Hematopoietic multipotent progenitor cell treated with erythropoietin and hydrocortisone succinate and interleukin-3 and kit ligand, for 4 days (in vitro differentiated cells): ENCODE measurements at regions not wholly inside any gene's neighbourhood (a gene's known extent, or its start where the extent isn't known, plus 50 kb on each side); places are given as distances from the start of the nearest gene placed in this dataset.
"Not testable (repeated sequence)": the region's sequence is repeated elsewhere in the genome, so short reads cannot be mapped to it uniquely, and the experiment has no call there.

Source experiments
- DNase-seq: peaks from one replicate; pipeline ENCODE4 v3.0.0-alpha.2; 2015

DNA sequence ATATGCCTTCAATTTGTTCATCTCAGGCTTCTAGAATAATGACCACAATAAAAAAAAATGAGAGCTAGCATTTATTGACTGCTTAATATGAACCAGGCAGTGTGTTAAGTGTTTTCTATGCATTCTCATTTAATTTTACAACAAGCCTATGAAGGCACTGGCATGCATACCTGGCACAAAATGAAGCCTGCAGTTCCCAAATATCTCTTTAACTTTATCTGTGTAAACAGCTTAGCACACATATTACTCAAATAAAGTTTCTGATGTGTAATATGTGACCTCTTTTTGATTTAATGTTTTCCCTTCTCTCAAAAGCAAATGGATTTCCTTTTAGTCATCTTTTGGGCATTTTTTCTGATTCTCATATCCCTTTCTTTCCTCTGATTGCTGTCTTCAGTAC, 671.8 kb downstream of the PCDH7 start:
- no peak for DNase-seq

GRCh38 chr4:31392923-31393322, 672.8 kb downstream of the PCDH7 start:
- DNase-seq = no peak

DNA sequence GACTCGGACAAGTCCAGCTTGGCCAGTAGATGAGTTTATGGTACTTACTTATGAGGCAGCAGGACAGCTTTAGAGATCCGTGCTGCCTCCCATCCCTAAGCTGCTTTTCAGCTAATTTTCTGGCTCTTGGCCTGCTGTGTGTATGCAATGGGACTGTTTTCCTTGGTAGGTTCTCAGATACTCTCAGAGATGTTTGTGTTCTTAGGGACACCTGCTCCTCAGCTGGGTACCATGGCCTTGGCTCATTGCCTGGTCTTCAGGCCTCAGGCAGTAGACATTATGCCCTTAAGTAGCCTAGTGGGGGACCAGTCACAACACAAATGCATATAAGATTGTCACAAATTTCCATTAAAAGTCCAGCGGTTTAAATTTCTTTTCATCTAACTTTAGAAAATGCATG, 688.0 kb downstream of the PCDH7 start:
- DNase-seq = no peak

DNA sequence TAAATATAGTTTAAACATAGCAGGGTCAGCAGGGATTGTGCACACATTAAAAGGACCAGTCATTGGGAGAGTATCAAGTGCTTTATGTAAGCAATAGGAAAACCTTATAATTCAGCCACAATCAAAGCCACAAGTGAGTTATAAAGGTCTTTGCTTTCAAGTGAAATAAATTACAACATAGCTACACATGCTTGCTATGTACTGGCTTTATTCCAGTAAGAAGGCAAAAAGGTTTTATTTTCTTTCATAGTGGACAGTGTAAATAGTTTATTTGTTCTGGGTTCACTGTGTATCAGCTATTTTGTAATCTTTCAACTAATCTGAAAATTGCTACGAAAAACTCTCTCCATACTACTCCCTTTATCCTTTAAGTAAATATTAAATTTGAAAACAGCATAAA, 691.4 kb downstream of the PCDH7 start:
- DNase-seq = no peak

DNA sequence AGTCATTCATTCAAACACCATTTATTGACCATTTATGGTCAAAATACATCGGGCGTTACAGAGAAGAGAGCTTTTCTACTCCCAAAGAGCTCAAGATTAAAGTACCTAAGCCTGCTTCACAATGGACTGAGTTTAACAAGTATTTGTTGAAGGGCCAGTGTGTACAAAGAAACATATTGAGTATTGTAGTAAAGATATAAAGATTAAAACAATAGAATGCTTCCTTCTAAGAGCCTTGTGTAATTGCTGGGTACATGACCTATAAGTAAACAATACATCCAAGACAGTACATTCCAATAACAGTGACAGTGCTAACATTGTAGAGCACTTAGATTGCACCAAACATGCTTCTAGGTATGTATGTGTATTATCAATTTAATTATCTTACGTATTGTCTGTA, 695.5 kb downstream of the PCDH7 start:
- DNase-seq = no peak

DNA sequence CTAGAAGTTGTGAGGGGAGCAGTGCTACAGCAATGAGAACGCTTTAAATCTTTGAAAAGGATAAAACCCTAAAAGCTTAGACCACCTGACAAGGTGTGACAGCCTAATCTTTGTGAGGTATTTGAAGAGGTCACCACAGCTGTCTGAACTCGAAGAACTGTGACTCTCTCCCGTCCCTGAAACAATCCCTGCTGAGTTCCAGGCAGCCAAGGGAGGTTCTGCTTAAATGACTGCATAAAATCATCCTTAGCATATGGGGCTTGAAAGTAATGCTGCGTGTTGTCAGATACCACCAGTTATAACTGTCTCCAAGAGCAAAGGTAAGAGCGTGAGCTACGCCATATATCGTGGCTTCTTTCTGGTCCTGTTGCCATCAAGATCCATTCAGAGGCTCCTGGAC, 696.3 kb downstream of the PCDH7 start:
- no peak for DNase-seq

GRCh38 chr4:31417040-31417439, 696.9 kb downstream of the PCDH7 start:
- no peak for DNase-seq

- no peak for DNase-seq
Observed at GRCh38 chr4:31422006-31422405, 701.8 kb downstream of the PCDH7 start.

DNA sequence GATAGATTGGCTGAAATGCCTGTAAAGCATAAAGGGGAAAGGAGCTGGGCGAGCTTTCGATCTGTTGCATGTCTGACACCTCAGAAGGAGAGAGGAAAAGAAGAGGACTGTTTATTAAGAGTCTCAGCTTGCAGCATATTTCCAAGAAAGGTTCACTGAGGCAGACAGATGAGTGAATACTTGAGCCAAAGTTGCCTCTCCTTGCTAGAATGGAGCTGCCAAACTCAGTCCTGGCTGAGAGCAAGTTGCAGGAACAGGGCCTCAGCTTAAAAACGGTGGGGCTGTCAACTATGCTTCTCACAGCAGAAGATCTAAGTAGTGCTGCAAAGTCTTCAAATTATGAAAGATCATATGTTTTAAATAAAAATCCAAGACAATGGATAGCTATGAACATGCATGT, 707.5 kb downstream of the PCDH7 start:
- no peak for DNase-seq

GRCh38 chr4:31442236-31442635, 722.1 kb downstream of the PCDH7 start:
- DNase-seq = peak; percentile 0

GRCh38 chr4:31445526-31445925, 725.4 kb downstream of the PCDH7 start:
- no peak for DNase-seq

GRCh38 chr4:31455612-31456011, 735.4 kb downstream of the PCDH7 start:
- no peak for DNase-seq

GRCh38 chr4:31458813-31459212, 738.6 kb downstream of the PCDH7 start:
- no peak for DNase-seq

GRCh38 chr4:31461421-31461820, 741.3 kb downstream of the PCDH7 start:
- DNase-seq = no peak

GRCh38 chr4:31467781-31468180, 747.6 kb downstream of the PCDH7 start:
- DNase-seq = no peak

GRCh38 chr4:31474221-31474620, 754.1 kb downstream of the PCDH7 start:
- DNase-seq = no peak

- no peak for DNase-seq
Observed at GRCh38 chr4:31482691-31483090, 762.5 kb downstream of the PCDH7 start.

DNA sequence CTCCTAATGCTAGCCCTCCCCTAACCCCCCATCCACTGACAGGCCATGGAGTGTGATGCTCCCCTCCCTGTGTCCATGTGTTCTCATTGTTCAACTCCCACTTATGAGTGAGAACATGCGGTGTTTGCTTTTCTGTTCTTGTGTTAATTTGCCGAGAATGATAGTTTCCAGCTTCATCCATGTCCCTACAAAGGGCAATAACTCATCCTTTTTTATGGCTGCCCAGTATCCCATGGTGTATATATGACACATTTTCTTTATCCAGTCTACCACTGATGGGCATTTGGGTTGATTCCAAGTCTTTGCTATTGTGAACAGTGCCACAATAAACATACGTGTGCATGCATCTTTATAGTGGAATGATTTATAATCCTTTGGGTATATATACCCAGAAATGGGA, 779.0 kb downstream of the PCDH7 start:
- DNase-seq = not testable (repeated sequence)

DNA sequence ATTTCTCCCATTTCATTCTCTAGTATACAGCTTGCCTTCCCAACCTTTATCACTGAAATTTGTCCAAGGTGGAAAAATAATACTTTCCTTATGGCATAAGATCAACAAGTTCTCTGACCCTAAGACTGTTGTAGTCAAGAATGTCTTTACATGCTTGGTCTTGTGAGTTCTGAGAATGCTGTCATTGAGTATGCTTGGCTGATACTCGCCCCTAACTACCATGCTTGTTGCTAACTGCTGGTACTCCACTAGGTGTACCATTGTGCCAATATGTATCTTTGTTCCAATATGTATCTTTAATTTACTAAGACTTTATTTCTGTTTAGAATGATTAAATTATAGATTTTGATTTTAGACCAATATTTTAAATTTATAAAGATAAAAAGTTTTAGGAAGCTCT, 796.4 kb downstream of the PCDH7 start:
- no peak for DNase-seq

DNA sequence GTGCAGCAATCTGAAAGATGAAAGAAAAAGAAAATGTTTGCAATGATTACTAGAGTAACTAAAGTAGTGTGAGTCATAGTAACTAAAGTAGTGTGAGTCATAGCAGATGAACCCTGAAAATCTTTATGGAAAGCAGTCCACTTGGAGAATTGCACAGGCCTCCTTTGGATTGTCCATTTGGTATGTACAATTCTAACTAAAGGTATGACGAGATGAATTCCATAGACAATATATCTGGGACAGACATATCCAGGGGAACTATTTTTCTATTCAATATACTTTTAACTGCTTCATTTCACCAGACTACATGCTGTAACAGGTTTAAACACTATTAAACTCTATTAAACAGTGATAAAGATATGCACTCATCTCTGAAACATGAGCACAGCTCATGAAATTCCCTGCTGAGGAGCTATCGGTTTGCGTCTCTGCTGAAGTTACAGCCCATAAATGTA, 798.7 kb downstream of the PCDH7 start:
- no peak for DNase-seq

DNA sequence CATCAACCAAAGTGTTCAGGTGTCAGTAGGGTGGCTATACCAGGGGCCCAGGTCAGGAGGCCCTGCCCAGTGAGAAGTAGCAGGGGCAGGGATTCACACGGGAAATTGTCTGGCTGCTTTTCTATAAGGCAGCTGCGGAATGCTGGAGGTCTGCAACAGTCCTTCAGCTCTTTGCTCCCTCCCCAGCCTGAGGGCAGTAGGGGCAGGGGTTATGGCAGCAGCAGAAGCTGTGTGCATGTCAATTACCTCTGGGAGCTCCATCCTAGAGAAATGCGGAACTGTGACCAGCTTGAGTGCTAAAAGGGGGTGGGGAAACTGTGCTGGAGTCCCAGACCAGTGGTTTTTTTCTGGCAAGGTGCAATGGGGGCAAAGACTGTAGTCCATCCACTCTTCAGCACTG, 810.4 kb downstream of the PCDH7 start:
- no peak for DNase-seq

GRCh38 chr4:31538877-31539276, 818.7 kb downstream of the PCDH7 start:
- DNase-seq = peak; percentile 0

GRCh38 chr4:31539284-31540069, 819.3 kb downstream of the PCDH7 start:
- DNase-seq = no peak

DNA sequence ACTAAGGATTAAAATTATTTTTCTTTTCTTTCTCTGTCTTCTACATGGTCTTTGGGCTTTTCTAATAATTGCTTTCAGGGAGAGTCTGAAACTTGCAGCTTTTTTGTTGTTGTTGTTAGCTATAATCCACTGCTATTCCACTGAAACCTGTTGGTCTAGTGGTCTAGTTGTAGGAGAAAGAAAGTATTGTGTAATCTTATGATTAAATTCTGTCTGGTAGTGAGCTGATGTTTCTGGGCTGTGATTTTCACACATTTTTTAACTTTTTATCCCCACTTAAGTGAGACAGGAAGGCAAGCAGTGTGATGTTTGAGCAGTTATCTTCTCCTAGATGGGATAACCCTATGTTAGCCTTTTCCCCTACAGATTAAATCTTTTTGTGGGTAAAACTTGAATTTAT, 825.2 kb downstream of the PCDH7 start:
- DNase-seq = no peak

DNA sequence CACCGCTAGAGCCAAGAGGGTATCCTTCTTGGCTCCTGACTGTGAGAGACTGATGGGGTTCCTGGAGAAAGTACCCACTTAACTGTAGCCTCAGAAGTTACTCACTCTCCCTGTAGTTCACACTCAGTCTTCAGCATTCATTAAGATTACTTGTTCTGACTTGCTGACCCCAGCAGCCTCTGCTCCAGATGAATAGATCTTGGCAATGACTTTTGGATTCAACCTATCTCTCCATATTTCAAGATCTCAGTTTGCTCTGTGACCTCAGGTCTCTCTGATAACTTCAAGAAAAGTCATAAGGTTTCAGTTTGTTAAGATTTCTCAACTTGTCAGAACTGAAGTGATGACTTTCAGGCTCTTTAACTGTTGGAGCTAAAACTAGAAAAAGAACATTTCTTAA, 825.6 kb downstream of the PCDH7 start:
- DNase-seq = no peak
